HEK293 (cell line): ENCODE measurements at regions not wholly inside any gene's neighbourhood (a gene's known extent, or its start where the extent isn't known, plus 50 kb on each side); places are given as distances from the start of the nearest gene placed in this dataset.
"Not testable (repeated sequence)": the region's sequence is repeated elsewhere in the genome, so short reads cannot be mapped to it uniquely, and the experiment has no call there.

Experiments used
- CTCF ChIA-PET: fragments of 350-600 bp; formaldehyde crosslinking; extraction: SDS; loops from one replicate; lab custom pipeline; 2021; ENCODE audit warnings: antibody characterized with exemption; lab: Yijun Ruan, JAX
- POLR2A ChIA-PET: fragments of 300-600 bp; formaldehyde crosslinking; extraction: SDS; loops from one replicate; lab custom pipeline; 2020; ENCODE audit warnings: antibody characterized with exemption, inconsistent platforms; lab: Yijun Ruan, JAX
- H3K27ac ChIP-seq: fragments of 200-500 bp; sonication (Bioruptor generic); 2 replicates; pipeline ENCODE4 v1.5.1; 2014; ENCODE audit warnings: low read depth, low read length, control low read depth, inconsistent platforms; ENCODE audit errors: extremely low read depth
- H3K36me3 ChIP-seq, 2 experiments: fragments of 200-500 bp in 1 of 2; sonication (Bioruptor generic) in 1 of 2; 1 replicate in 1 of 2; 2 replicates in 1 of 2; pipeline ENCODE4 v1.5.1; 2014 to 2017; ENCODE audit warnings: inconsistent platforms in 2 of 2, low read length in 2 of 2; ENCODE audit not compliant: control insufficient read depth in 2 of 2, insufficient read depth in 1 of 2
- H3K4me1 ChIP-seq: fragments of 200-500 bp; sonication (Bioruptor generic); 2 replicates; pipeline ENCODE4 v1.5.1; 2014; ENCODE audit warnings: mild to moderate bottlenecking, low read length, inconsistent platforms; ENCODE audit not compliant: control insufficient read depth, insufficient read depth
- H3K4me3 ChIP-seq: 2 replicates; pipeline ENCODE4 v1.5.1; 2011; ENCODE audit warnings: low read depth, mild to moderate bottlenecking, control low read depth, low read length, moderate library complexity
- H3K9me3 ChIP-seq: fragments of 200-500 bp; sonication (Bioruptor generic); 2 replicates; pipeline ENCODE4 v1.5.1; 2014; ENCODE audit warnings: low read depth, low read length, inconsistent platforms; ENCODE audit not compliant: control insufficient read depth, insufficient read depth
- FEZF1 ChIP-seq: fragments of 450-650 bp; formaldehyde crosslinking; IDR thresholded peaks from 2 replicates; pipeline ENCODE4 v1.5.1; 2016; ENCODE audit warnings: missing biosample characterization, missing genetic modification characterization
- KLF1 ChIP-seq: fragments of 450-650 bp; formaldehyde crosslinking; IDR thresholded peaks from 2 replicates; pipeline ENCODE4 v1.5.1; 2016; ENCODE audit warnings: missing biosample characterization, missing genetic modification characterization
- OSR2 ChIP-seq: fragments of 450-650 bp; formaldehyde crosslinking; IDR thresholded peaks from 2 replicates; pipeline ENCODE4 v1.5.1; 2016; ENCODE audit warnings: missing biosample characterization, missing genetic modification characterization
- ZBTB20 ChIP-seq: fragments of 450-650 bp; formaldehyde crosslinking; IDR thresholded peaks from 2 replicates; pipeline ENCODE4 v1.5.1; 2016; ENCODE audit warnings: missing biosample characterization, missing genetic modification characterization
- ZBTB7A ChIP-seq: fragments of 450-650 bp; formaldehyde crosslinking; IDR thresholded peaks from 2 replicates; pipeline ENCODE4 v1.5.1; 2016; ENCODE audit warnings: low read depth, missing biosample characterization, missing genetic modification characterization
- ZIC2 ChIP-seq: fragments of 450-650 bp; formaldehyde crosslinking; IDR thresholded peaks from 2 replicates; pipeline ENCODE4 v1.5.1; 2016; ENCODE audit warnings: missing biosample characterization, missing genetic modification characterization
- ZNF10 ChIP-seq: fragments of 450-650 bp; formaldehyde crosslinking; IDR thresholded peaks from 2 replicates; pipeline ENCODE4 v1.5.1; 2017; ENCODE audit warnings: missing biosample characterization, missing genetic modification characterization
- ZNF174 ChIP-seq: fragments of 450-650 bp; formaldehyde crosslinking; IDR thresholded peaks from 2 replicates; pipeline ENCODE4 v1.5.0; 2017; ENCODE audit warnings: missing biosample characterization, mild to moderate bottlenecking, missing genetic modification characterization
- ZNF221 ChIP-seq: fragments of 450-650 bp; formaldehyde crosslinking; IDR thresholded peaks from 2 replicates; pipeline ENCODE4 v1.5.1; 2017; ENCODE audit warnings: missing biosample characterization, missing genetic modification characterization, borderline replicate concordance
- ZNF311 ChIP-seq: fragments of 450-650 bp; formaldehyde crosslinking; IDR thresholded peaks from 2 replicates; pipeline ENCODE4 v1.5.1; 2017; ENCODE audit warnings: missing biosample characterization, missing genetic modification characterization, borderline replicate concordance
- ZNF335 ChIP-seq: fragments of 450-650 bp; formaldehyde crosslinking; conservative IDR thresholded peaks from 2 replicates; pipeline ENCODE4 v1.5.1; 2016; ENCODE audit warnings: missing biosample characterization, missing genetic modification characterization
- ZNF423 ChIP-seq: fragments of 450-650 bp; formaldehyde crosslinking; IDR thresholded peaks from 2 replicates; pipeline ENCODE4 v1.5.1; 2016; ENCODE audit warnings: missing biosample characterization, missing genetic modification characterization
- ZNF426 ChIP-seq: fragments of 450-650 bp; formaldehyde crosslinking; IDR thresholded peaks from 2 replicates; pipeline ENCODE4 v1.5.1; 2017; ENCODE audit warnings: missing biosample characterization, missing genetic modification characterization, mild to moderate bottlenecking, inconsistent platforms, moderate library complexity
- ZNF571 ChIP-seq: fragments of 450-650 bp; formaldehyde crosslinking; IDR thresholded peaks from 2 replicates; pipeline ENCODE4 v1.5.0; 2017; ENCODE audit warnings: missing biosample characterization, missing genetic modification characterization
- ZNF704 ChIP-seq: fragments of 450-650 bp; formaldehyde crosslinking; IDR thresholded peaks from 2 replicates; pipeline ENCODE4 v1.5.1; 2016; ENCODE audit warnings: missing biosample characterization, missing genetic modification characterization
- ZNF785 ChIP-seq: fragments of 450-650 bp; formaldehyde crosslinking; IDR thresholded peaks from 2 replicates; pipeline ENCODE4 v1.5.1; 2016; ENCODE audit warnings: missing biosample characterization, missing genetic modification characterization
- ZSCAN5A ChIP-seq: fragments of 450-650 bp; formaldehyde crosslinking; IDR thresholded peaks from 2 replicates; pipeline ENCODE4 v1.5.1; 2016; ENCODE audit warnings: missing biosample characterization, missing genetic modification characterization
- TF ChIP-seq, protein P1 (sequence below): fragments of 450-650 bp; formaldehyde crosslinking; optimal IDR thresholded peaks from 2 replicates; pipeline ENCODE3; 2016; ENCODE audit warnings: missing biosample characterization, mild to moderate bottlenecking, missing genetic modification characterization
- TF ChIP-seq, protein P2 (sequence below): fragments of 450-650 bp; formaldehyde crosslinking; IDR thresholded peaks from 2 replicates; pipeline ENCODE4 v1.5.1; 2017; ENCODE audit warnings: missing biosample characterization, missing genetic modification characterization

DNA sequence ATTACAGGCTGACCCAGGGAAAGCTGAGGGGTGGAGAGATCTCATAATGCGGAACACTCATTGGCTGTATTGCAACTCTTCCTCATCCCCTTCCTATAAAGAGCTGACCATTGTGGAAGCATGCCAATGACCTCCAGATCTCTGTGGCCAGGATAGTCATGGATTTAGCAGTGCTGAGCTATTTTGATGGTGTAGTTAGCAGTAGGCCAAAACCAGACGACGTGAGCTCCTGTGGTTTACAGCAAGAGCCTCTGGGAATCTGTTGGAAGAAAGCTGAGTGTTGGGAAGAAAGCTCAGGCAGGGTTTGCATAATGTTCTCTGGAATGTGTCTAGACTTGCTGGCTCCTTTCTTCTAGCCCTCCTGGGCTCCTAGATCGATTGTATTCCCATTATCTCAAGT lies 187.5 kb upstream of the GPC6 start:
- Histone ChIP-seq H3K4me3 (no peak overlapping the region), H3K4me1 (no peaks in the 10 kb centered on the region), H3K27ac (no peak overlapping the region), H3K36me3 (no peaks in the 10 kb centered on the region), H3K9me3 (no peaks in the 10 kb centered on the region)
- ChIA-PET POLR2A (interaction anchor here (0.7 kb wide), 1 partner anchor 14 kb away, joined by 3 read pairs; no protein-coding TSS in a partner anchor), CTCF (no interaction called here)
- TF ChIP-seq ZNF785 (tag by site-specific recombination) (no peak), ZNF221 (no peak), ZNF10 (tag by site-specific recombination) (no peak), ZNF704 (tag by site-specific recombination) (no peak), FEZF1 (tag by site-specific recombination) (no peak), ZNF423 (tag by site-specific recombination) (no peak), ZIC2 (tag by site-specific recombination) (no peak), ZBTB7A (no peak), KLF1 (tag by site-specific recombination) (no peak), ZNF311 (tag by site-specific recombination) (no peak), ZNF571 (tag by site-specific recombination) (no peak), ZNF426 (tag by site-specific recombination) (no peak), ZBTB20 (tag by site-specific recombination) (no peak), ZNF174 (tag by site-specific recombination) (no peak), ZNF335 (tag by site-specific recombination) (no peak), ZSCAN5A (no peak), OSR2 (tag by site-specific recombination) (no peak)
- TF ChIP-seq, protein P1, sequence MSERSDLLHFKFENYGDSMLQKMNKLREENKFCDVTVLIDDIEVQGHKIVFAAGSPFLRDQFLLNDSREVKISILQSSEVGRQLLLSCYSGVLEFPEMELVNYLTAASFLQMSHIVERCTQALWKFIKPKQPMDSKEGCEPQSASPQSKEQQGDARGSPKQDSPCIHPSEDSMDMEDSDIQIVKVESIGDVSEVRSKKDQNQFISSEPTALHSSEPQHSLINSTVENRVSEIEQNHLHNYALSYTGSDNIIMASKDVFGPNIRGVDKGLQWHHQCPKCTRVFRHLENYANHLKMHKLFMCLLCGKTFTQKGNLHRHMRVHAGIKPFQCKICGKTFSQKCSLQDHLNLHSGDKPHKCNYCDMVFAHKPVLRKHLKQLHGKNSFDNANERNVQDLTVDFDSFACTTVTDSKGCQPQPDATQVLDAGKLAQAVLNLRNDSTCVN (tag by site-specific recombination), result no peak
- TF ChIP-seq, protein P2, sequence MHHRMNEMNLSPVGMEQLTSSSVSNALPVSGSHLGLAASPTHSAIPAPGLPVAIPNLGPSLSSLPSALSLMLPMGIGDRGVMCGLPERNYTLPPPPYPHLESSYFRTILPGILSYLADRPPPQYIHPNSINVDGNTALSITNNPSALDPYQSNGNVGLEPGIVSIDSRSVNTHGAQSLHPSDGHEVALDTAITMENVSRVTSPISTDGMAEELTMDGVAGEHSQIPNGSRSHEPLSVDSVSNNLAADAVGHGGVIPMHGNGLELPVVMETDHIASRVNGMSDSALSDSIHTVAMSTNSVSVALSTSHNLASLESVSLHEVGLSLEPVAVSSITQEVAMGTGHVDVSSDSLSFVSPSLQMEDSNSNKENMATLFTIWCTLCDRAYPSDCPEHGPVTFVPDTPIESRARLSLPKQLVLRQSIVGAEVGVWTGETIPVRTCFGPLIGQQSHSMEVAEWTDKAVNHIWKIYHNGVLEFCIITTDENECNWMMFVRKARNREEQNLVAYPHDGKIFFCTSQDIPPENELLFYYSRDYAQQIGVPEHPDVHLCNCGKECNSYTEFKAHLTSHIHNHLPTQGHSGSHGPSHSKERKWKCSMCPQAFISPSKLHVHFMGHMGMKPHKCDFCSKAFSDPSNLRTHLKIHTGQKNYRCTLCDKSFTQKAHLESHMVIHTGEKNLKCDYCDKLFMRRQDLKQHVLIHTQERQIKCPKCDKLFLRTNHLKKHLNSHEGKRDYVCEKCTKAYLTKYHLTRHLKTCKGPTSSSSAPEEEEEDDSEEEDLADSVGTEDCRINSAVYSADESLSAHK, result no peak

DNA sequence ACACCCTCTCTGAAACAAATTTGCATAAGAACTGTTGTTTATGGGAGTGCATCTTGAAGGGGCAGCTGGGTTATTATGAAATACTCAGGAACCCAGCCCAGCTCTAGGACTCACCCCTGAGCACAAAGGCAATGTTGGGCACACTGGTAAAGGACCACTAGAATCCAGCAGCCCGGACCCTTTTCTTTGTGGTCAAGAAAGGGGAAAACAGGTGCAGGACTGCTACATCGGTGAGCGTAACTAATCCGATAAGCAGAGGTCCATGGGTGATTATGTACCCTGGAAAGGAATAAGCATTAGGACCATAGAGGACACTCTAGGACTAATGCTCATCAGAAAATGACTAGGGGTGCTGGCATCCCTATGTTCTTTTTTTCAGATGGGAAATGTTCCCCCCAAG lies 185.0 kb upstream of the GPC6 start:
- H3K27ac ChIP-seq, POLR2A ChIA-PET, CTCF ChIA-PET, H3K36me3 ChIP-seq, H3K4me1 ChIP-seq, H3K4me3 ChIP-seq, H3K9me3 ChIP-seq: not testable (repeated sequence)
